ENCODE measurements at regions not wholly inside any gene's neighbourhood (a gene's known extent, or its start where the extent isn't known, plus 50 kb on each side); places are given as distances from the start of the nearest gene placed in this dataset.

GRCh38 chr3:105944276-105944675 lies 75.5 kb upstream of the CBLB start:
- no peak for DNase-seq (ENCODE audit: extremely low read depth, low read depth)

GRCh38 chr3:105944721-105945120 lies 75.9 kb upstream of the CBLB start:
- no peak for DNase-seq (ENCODE audit: extremely low read depth, low read depth)
- no peak for TF ChIP-seq CTCF (IDR thresholded peaks at IDR 0.05; ENCODE audit: low read depth, low read length)

More at GRCh38 chr3:105944276-105944675, 75.5 kb upstream of the CBLB start:
- TF ChIP-seq CTCF (IDR thresholded peaks at IDR 0.05; ENCODE audit: low read depth, low read length), result no peak

GRCh38 chr3:105948101-105948500 lies 79.3 kb upstream of the CBLB start:
- DNase-seq (ENCODE audit: extremely low read depth, low read depth), result no peak
- TF ChIP-seq CTCF (IDR thresholded peaks at IDR 0.05; ENCODE audit: low read depth, low read length), result no peak

- no peak for TF ChIP-seq CTCF (IDR thresholded peaks at IDR 0.05; ENCODE audit: low read depth, low read length)
- DNase-seq (ENCODE audit: extremely low read depth, low read depth), result no peak
These were observed 82.2 kb upstream of the CBLB start for GRCh38 chr3:105950881-105951600.

- no peak for TF ChIP-seq CTCF (IDR thresholded peaks at IDR 0.05; ENCODE audit: low read depth, low read length)
- no peak for DNase-seq (ENCODE audit: extremely low read depth, low read depth)
These were observed 85.0 kb upstream of the CBLB start for GRCh38 chr3:105953831-105954230.

- no peak for TF ChIP-seq CTCF (IDR thresholded peaks at IDR 0.05; ENCODE audit: low read depth, low read length)
- DNase-seq (ENCODE audit: extremely low read depth, low read depth), result no peak
These were observed 87.5 kb upstream of the CBLB start for GRCh38 chr3:105956306-105956705.

- DNase-seq (ENCODE audit: extremely low read depth, low read depth), result no peak
- TF ChIP-seq CTCF (IDR thresholded peaks at IDR 0.05; ENCODE audit: low read depth, low read length), result no peak
These were observed 88.9 kb upstream of the CBLB start for GRCh38 chr3:105957722-105958121.
